ENCODE measurements at regions not wholly inside any gene's neighbourhood (a gene's known extent, or its start where the extent isn't known, plus 50 kb on each side); places are given as distances from the start of the nearest gene placed in this dataset.
"Not testable (repeated sequence)": the region's sequence is repeated elsewhere in the genome, so short reads cannot be mapped to it uniquely, and the experiment has no call there.

- not testable (repeated sequence) for H3K36me3 Mint-ChIP-seq; DNase-seq (ENCODE audit: low spot score); ATAC-seq; H3K4me3 Mint-ChIP-seq; H3K27ac Mint-ChIP-seq; H3K4me1 Mint-ChIP-seq (ENCODE audit: low read depth in 2 of 2); H3K27me3 Mint-ChIP-seq
- peaks cover 22% of the 10 kb centered on the region for H3K9me3 Mint-ChIP-seq
Measured at GRCh38 chr6:86284809-86285480, 642.3 kb upstream of the SYNCRIP start.

GRCh38 chr6:86283596-86283995 lies 640.9 kb upstream of the SYNCRIP start:
- not testable (repeated sequence) for H3K27me3 Mint-ChIP-seq; H3K4me1 Mint-ChIP-seq (ENCODE audit: low read depth in 2 of 2); ATAC-seq; DNase-seq (ENCODE audit: low spot score); H3K4me3 Mint-ChIP-seq; H3K36me3 Mint-ChIP-seq; H3K27ac Mint-ChIP-seq
- peaks cover 22% of the 10 kb centered on the region for H3K9me3 Mint-ChIP-seq

- Mint-ChIP-seq H3K9me3 (peaks cover 11% of the 10 kb centered on the region), H3K4me1 (ENCODE audit: low read depth in 2 of 2) (no peaks in the 10 kb centered on the region), H3K4me3 (no peak overlapping the region), H3K27me3 (no peaks in the 10 kb centered on the region), H3K27ac (no peak overlapping the region), H3K36me3 (no peaks in the 10 kb centered on the region)
- DNase-seq (ENCODE audit: low spot score) (no peak), ATAC-seq (no peak)
Measured at GRCh38 chr6:86276056-86276455, 633.4 kb upstream of the SYNCRIP start.

- Mint-ChIP-seq H3K27ac (no peak overlapping the region), H3K36me3 (peaks cover 6% of the 10 kb centered on the region), H3K4me1 (ENCODE audit: low read depth in 2 of 2) (no peaks in the 10 kb centered on the region), H3K27me3 (no peaks in the 10 kb centered on the region), H3K9me3 (peaks cover 14% of the 10 kb centered on the region), H3K4me3 (no peak overlapping the region)
- DNase-seq (ENCODE audit: low spot score) (no peak), ATAC-seq (no peak)
Measured at GRCh38 chr6:86273936-86274335, 631.2 kb upstream of the SYNCRIP start.

- no peaks in the 10 kb centered on the region for H3K4me1 Mint-ChIP-seq (ENCODE audit: low read depth in 2 of 2)
- H3K9me3 Mint-ChIP-seq: peaks cover 23% of the 10 kb centered on the region
- H3K36me3 Mint-ChIP-seq: no peaks in the 10 kb centered on the region
- H3K27ac Mint-ChIP-seq: no peak overlapping the region
- H3K4me3 Mint-ChIP-seq: no peak overlapping the region
- DNase-seq (ENCODE audit: low spot score): no peak
- ATAC-seq: no peak
- no peaks in the 10 kb centered on the region for H3K27me3 Mint-ChIP-seq
Measured at GRCh38 chr6:86256615-86257187, 614.0 kb upstream of the SYNCRIP start.

- no peaks in the 10 kb centered on the region for H3K36me3 Mint-ChIP-seq
- peaks cover 25% of the 10 kb centered on the region for H3K9me3 Mint-ChIP-seq
- H3K4me1 Mint-ChIP-seq (ENCODE audit: low read depth in 2 of 2): no peaks in the 10 kb centered on the region
- DNase-seq (ENCODE audit: low spot score) (no peak), ATAC-seq (no peak)
- H3K4me3 Mint-ChIP-seq: no peak overlapping the region
- no peak overlapping the region for H3K27ac Mint-ChIP-seq
- no peaks in the 10 kb centered on the region for H3K27me3 Mint-ChIP-seq
Measured at GRCh38 chr6:86255973-86256372, 613.3 kb upstream of the SYNCRIP start.

GRCh38 chr6:86251106-86251505 lies 608.4 kb upstream of the SYNCRIP start:
- no peak overlapping the region for H3K27ac Mint-ChIP-seq
- DNase-seq (ENCODE audit: low spot score) (no peak), ATAC-seq (no peak)
- peaks cover 25% of the 10 kb centered on the region for H3K9me3 Mint-ChIP-seq
- H3K36me3 Mint-ChIP-seq: no peaks in the 10 kb centered on the region
- no peak overlapping the region for H3K4me3 Mint-ChIP-seq
- H3K4me1 Mint-ChIP-seq (ENCODE audit: low read depth in 2 of 2): no peaks in the 10 kb centered on the region
- H3K27me3 Mint-ChIP-seq: no peaks in the 10 kb centered on the region

GRCh38 chr6:86217906-86218305 lies 575.2 kb upstream of the SYNCRIP start:
- Mint-ChIP-seq H3K4me1 (ENCODE audit: low read depth in 2 of 2) (no peaks in the 10 kb centered on the region), H3K27me3 (no peaks in the 10 kb centered on the region), H3K9me3 (peaks cover 10% of the 10 kb centered on the region), H3K27ac (no peak overlapping the region), H3K4me3 (no peak overlapping the region), H3K36me3 (no peaks in the 10 kb centered on the region)
- DNase-seq (ENCODE audit: low spot score) (no peak), ATAC-seq (no peak)

- DNase-seq (ENCODE audit: low spot score) (no peak), ATAC-seq (no peak)
- H3K36me3 Mint-ChIP-seq: no peaks in the 10 kb centered on the region
- H3K27me3 Mint-ChIP-seq: no peaks in the 10 kb centered on the region
- H3K9me3 Mint-ChIP-seq: peaks cover 10% of the 10 kb centered on the region
- H3K27ac Mint-ChIP-seq: no peak overlapping the region
- H3K4me1 Mint-ChIP-seq (ENCODE audit: low read depth in 2 of 2): no peaks in the 10 kb centered on the region
- no peak overlapping the region for H3K4me3 Mint-ChIP-seq
Measured at GRCh38 chr6:86215323-86215722, 572.6 kb upstream of the SYNCRIP start.

- Mint-ChIP-seq H3K27me3 (no peaks in the 10 kb centered on the region), H3K4me3 (no peak overlapping the region), H3K9me3 (peaks cover 15% of the 10 kb centered on the region), H3K4me1 (ENCODE audit: low read depth in 2 of 2) (no peaks in the 10 kb centered on the region), H3K27ac (no peak overlapping the region), H3K36me3 (no peaks in the 10 kb centered on the region)
- no peak for ATAC-seq
- no peak for DNase-seq (ENCODE audit: low spot score)
Measured at GRCh38 chr6:86205980-86206379, 563.3 kb upstream of the SYNCRIP start.

GRCh38 chr6:86203044-86203443 lies 560.4 kb upstream of the SYNCRIP start:
- Mint-ChIP-seq H3K4me3 (no peak overlapping the region), H3K27me3 (no peaks in the 10 kb centered on the region), H3K9me3 (peaks cover 16% of the 10 kb centered on the region), H3K27ac (no peak overlapping the region), H3K36me3 (no peaks in the 10 kb centered on the region), H3K4me1 (ENCODE audit: low read depth in 2 of 2) (no peaks in the 10 kb centered on the region)
- no peak for DNase-seq (ENCODE audit: low spot score)
- ATAC-seq: no peak

- no peak overlapping the region for H3K27ac Mint-ChIP-seq
Measured at GRCh38 chr6:86193821-86194220, 551.1 kb upstream of the SYNCRIP start.

GRCh38 chr6:86192123-86192522 lies 549.4 kb upstream of the SYNCRIP start:
- Mint-ChIP-seq H3K9me3 (peaks cover 2% of the 10 kb centered on the region), H3K27me3 (no peaks in the 10 kb centered on the region), H3K4me1 (ENCODE audit: low read depth in 2 of 2) (no peaks in the 10 kb centered on the region), H3K27ac (no peak overlapping the region), H3K4me3 (no peak overlapping the region), H3K36me3 (no peaks in the 10 kb centered on the region)
- DNase-seq (ENCODE audit: low spot score): no peak
- no peak for ATAC-seq

More at GRCh38 chr6:86193821-86194220, 551.1 kb upstream of the SYNCRIP start:
- no peaks in the 10 kb centered on the region for H3K4me1 Mint-ChIP-seq (ENCODE audit: low read depth in 2 of 2)
- ATAC-seq (no peak), DNase-seq (ENCODE audit: low spot score) (no peak)
- no peak overlapping the region for H3K4me3 Mint-ChIP-seq
- no peaks in the 10 kb centered on the region for H3K36me3 Mint-ChIP-seq
- H3K27me3 Mint-ChIP-seq: no peaks in the 10 kb centered on the region
- H3K9me3 Mint-ChIP-seq: no peaks in the 10 kb centered on the region

GRCh38 chr6:86175149-86175548 lies 532.5 kb upstream of the SYNCRIP start:
- not testable (repeated sequence) for H3K27ac Mint-ChIP-seq; H3K9me3 Mint-ChIP-seq; H3K4me3 Mint-ChIP-seq; H3K27me3 Mint-ChIP-seq; H3K4me1 Mint-ChIP-seq (ENCODE audit: low read depth in 2 of 2); DNase-seq (ENCODE audit: low spot score); ATAC-seq; H3K36me3 Mint-ChIP-seq

- Mint-ChIP-seq H3K27me3 (no peaks in the 10 kb centered on the region), H3K4me3 (no peak overlapping the region), H3K36me3 (no peaks in the 10 kb centered on the region), H3K4me1 (ENCODE audit: low read depth in 2 of 2) (no peaks in the 10 kb centered on the region), H3K27ac (no peak overlapping the region), H3K9me3 (peaks cover 11% of the 10 kb centered on the region)
- no peak for ATAC-seq
- DNase-seq (ENCODE audit: low spot score): no peak
Measured at GRCh38 chr6:86154852-86155251, 512.2 kb upstream of the SYNCRIP start.

All from natural killer cell treated with Interleukin-12 subunit alpha and Interleukin-12 subunit beta and Interleukin-15 and Interleukin-18, amount 100 ng/mL, for 72 hours (primary cell).